PC-9 (cell line): ENCODE measurements at regions not wholly inside any gene's neighbourhood (a gene's known extent, or its start where the extent isn't known, plus 50 kb on each side); places are given as distances from the start of the nearest gene placed in this dataset.

ENCODE experiments used
- CTCF ChIP-seq: fragments of 200-600 bp; sonication (generic); conservative IDR thresholded peaks from 2 replicates; pipeline ENCODE4 v1.6.1; 2017; ENCODE audit warnings: mixed run types, antibody characterized with exemption, mild to moderate bottlenecking, moderate library complexity
- EZH2 ChIP-seq: fragments of 200-600 bp; sonication (generic); IDR thresholded peaks from 2 replicates; pipeline ENCODE4 v1.8.0; 2017; ENCODE audit warnings: antibody characterized with exemption, low read depth

- no peak for TF ChIP-seq CTCF
- no peak for TF ChIP-seq EZH2
Observed at GRCh38 chr12:80033448-80033847, 65.9 kb upstream of the OTOGL start.
